Thoracic aorta (tissue), 2 donors: ENCODE measurements at regions not wholly inside any gene's neighbourhood (a gene's known extent, or its start where the extent isn't known, plus 50 kb on each side); places are given as distances from the start of the nearest gene placed in this dataset.

Experiments
- ATAC-seq: fragments of 150-250 bp; one replicate; pipeline ENCODE4 v1.8.0; 2017; ENCODE audit warnings: low read depth; ENCODE audit not compliant: insufficient number of reproducible peaks, low FRiP score
- DNase-seq: peaks from one replicate; pipeline ENCODE4 v3.0.0-alpha.2; 2020; ENCODE audit warnings: low spot score
- H3K27ac ChIP-seq, 2 donors: fragments of 200-600 bp; sonication (generic); 1 replicate in 1 of 2; 2 replicates in 1 of 2; pipeline ENCODE4 v1.5.1; 2016; ENCODE audit warnings: mild to moderate bottlenecking in 2 of 2, moderate library complexity in 2 of 2
- H3K27me3 ChIP-seq: fragments of 200-600 bp; sonication (generic); replicated peaks from 2 replicates; pipeline ENCODE4 v1.6.0; 2016; ENCODE audit warnings: mild to moderate bottlenecking; ENCODE audit not compliant: insufficient read depth
- H3K36me3 ChIP-seq: fragments of 200-600 bp; sonication (generic); one replicate; pipeline ENCODE4 v1.5.1; 2016
- H3K4me1 ChIP-seq, 2 donors: fragments of 200-600 bp; sonication (generic); 1 replicate in 1 of 2; 2 replicates in 1 of 2; pipeline versions ENCODE4 v1.5.1 to v1.6.0; 2016; ENCODE audit warnings: low read depth in 2 of 2, mild to moderate bottlenecking in 1 of 2; ENCODE audit not compliant: control insufficient read depth in 1 of 2
- H3K4me3 ChIP-seq: fragments of 200-600 bp; sonication (generic); 2 replicates; pipeline ENCODE4 v1.5.1; 2016; ENCODE audit warnings: mild to moderate bottlenecking
- H3K9me3 ChIP-seq: fragments of 200-600 bp; sonication (generic); 2 replicates; pipeline ENCODE4 v1.5.1; 2016
- TF ChIP-seq, protein P1 (sequence below): fragments of 200-600 bp; sonication (generic); IDR thresholded peaks from one replicate; pipeline ENCODE4 v1.5.1; 2019; ENCODE audit warnings: antibody characterized with exemption

DNA sequence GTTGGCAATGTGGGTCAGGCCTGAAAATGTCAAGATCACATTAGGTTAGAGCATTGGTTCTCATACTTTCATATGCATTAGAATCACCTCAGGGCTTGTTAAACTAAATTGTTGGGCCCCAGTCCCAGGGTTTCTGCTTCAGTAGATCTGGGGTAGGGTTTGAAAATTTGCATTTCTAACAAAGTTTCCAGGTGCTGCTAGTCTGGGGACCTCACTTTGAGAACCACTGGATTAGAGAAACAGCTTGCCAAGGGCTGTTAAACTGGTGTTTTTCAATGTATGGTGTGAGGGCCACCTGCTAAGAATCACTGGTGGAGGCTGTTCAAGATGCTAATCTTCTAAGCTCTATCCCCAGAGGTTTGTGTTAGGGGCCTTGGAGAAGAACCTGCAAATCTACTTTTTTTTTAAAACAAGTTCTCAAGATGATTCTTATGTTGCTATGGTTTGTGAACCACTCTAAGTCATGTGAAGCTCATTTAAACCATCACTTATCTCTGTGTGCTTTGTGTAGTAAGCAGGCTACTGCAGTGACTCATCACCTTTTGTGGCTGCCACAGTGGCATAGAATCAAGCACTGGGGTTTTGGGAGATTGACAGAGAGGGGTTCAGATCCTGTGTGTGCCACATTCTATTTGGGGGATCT is 152.2 kb downstream of the S1PR1 start:
- H3K4me3 ChIP-seq, result no peak overlapping the region
- H3K36me3 ChIP-seq, result no peaks in the 10 kb centered on the region
- no peak overlapping the region for H3K27ac ChIP-seq
- no peaks in the 10 kb centered on the region for H3K27me3 ChIP-seq
- ATAC-seq (no peak), DNase-seq (no peak)
- H3K4me1 ChIP-seq, result no peaks in the 10 kb centered on the region
- TF ChIP-seq, protein P1, sequence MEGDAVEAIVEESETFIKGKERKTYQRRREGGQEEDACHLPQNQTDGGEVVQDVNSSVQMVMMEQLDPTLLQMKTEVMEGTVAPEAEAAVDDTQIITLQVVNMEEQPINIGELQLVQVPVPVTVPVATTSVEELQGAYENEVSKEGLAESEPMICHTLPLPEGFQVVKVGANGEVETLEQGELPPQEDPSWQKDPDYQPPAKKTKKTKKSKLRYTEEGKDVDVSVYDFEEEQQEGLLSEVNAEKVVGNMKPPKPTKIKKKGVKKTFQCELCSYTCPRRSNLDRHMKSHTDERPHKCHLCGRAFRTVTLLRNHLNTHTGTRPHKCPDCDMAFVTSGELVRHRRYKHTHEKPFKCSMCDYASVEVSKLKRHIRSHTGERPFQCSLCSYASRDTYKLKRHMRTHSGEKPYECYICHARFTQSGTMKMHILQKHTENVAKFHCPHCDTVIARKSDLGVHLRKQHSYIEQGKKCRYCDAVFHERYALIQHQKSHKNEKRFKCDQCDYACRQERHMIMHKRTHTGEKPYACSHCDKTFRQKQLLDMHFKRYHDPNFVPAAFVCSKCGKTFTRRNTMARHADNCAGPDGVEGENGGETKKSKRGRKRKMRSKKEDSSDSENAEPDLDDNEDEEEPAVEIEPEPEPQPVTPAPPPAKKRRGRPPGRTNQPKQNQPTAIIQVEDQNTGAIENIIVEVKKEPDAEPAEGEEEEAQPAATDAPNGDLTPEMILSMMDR, result no peak
- H3K9me3 ChIP-seq, result no peaks in the 10 kb centered on the region

DNA sequence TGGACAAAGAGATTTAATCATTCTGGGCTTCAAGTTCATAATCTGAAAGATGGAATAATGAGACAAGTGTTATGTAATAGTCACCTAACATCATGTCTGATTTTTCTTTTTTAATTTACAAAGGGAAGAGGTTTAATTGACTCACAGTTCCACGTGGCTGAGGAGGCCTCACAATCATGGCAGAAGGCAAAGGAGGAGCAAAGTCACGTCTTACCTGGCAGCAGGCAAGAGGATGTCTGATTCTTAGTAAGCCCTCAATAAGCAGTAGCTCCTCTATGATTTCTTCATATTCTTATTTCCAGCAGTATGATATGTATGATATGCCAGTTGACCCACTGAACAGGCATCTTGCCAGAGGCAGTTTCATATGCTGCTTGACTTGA is 152.7 kb downstream of the S1PR1 start:
- no peaks in the 10 kb centered on the region for H3K4me1 ChIP-seq
- H3K9me3 ChIP-seq, result no peaks in the 10 kb centered on the region
- no peak overlapping the region for H3K27ac ChIP-seq
- no peak overlapping the region for H3K4me3 ChIP-seq
- TF ChIP-seq, protein P1, result no peak
- ATAC-seq, result no peak
- DNase-seq, result no peak
- no peaks in the 10 kb centered on the region for H3K27me3 ChIP-seq
- no peaks in the 10 kb centered on the region for H3K36me3 ChIP-seq

GRCh38 chr1:101392552-101392951 is 155.7 kb downstream of the S1PR1 start:
- TF ChIP-seq, protein P1, result no peak
- Histone ChIP-seq H3K27me3 (no peaks in the 10 kb centered on the region), H3K36me3 (no peaks in the 10 kb centered on the region), H3K4me1 (no peaks in the 10 kb centered on the region), H3K4me3 (no peak overlapping the region), H3K27ac (no peak overlapping the region), H3K9me3 (no peaks in the 10 kb centered on the region)
- no peak for DNase-seq
- ATAC-seq, result no peak

- Histone ChIP-seq H3K4me1 (no peaks in the 10 kb centered on the region), H3K4me3 (no peak overlapping the region), H3K9me3 (no peaks in the 10 kb centered on the region), H3K36me3 (no peaks in the 10 kb centered on the region), H3K27ac (no peak overlapping the region), H3K27me3 (no peaks in the 10 kb centered on the region)
- TF ChIP-seq, protein P1, result no peak
- ATAC-seq (no peak), DNase-seq (no peak)
These were observed 157.2 kb downstream of the S1PR1 start for GRCh38 chr1:101394041-101394440.

DNA sequence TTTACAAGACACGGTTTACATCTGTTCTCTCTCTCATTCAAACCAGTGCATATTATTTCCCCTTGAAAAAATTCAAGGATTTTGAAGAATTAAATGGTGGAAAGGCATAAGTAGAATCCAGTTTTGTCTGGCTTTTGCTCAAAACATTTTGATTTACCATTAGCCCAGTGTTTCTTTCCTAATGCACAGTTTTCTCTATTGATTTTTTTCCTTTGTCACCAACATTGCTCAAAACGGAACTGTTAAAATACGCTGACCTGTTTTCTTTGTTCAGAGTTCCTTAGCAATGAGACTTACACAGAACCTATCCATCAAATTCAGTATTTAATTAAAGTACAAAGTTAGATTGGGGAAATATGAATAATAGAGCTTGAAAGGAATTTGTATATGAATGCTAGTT is 162.4 kb downstream of the S1PR1 start:
- H3K9me3 ChIP-seq, result no peaks in the 10 kb centered on the region
- no peak for DNase-seq
- TF ChIP-seq, protein P1, result no peak
- H3K27ac ChIP-seq, result no peak overlapping the region
- no peaks in the 10 kb centered on the region for H3K36me3 ChIP-seq
- H3K4me1 ChIP-seq, result no peaks in the 10 kb centered on the region
- no peak overlapping the region for H3K4me3 ChIP-seq
- H3K27me3 ChIP-seq, result no peaks in the 10 kb centered on the region
- no peak for ATAC-seq
